ENCODE measurements at regions not wholly inside any gene's neighbourhood (a gene's known extent, or its start where the extent isn't known, plus 50 kb on each side); places are given as distances from the start of the nearest gene placed in this dataset.
"Not testable (repeated sequence)": the region's sequence is repeated elsewhere in the genome, so short reads cannot be mapped to it uniquely, and the experiment has no call there.

- DNase-seq = no peak
These were observed 1453.9 kb upstream of the B3GALT2 start for GRCh38 chr1:194640322-194640721.

DNA sequence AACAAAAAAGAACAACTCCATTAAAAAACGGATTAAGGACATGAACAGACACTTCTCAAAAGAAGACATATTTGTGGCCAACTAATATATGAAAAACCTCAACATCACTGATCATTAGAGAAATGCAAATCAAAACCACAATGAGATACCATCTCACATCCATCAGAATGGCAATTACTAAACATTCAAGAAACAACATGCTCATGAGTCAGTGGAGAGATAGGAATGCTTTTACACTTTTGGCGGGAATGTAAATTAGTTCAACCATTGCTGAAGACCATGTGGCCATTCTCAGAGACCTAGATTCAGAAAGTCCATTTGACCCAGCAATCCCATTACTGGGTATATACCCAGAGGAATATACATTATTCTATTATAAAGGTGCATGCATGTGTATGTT, 1442.6 kb upstream of the B3GALT2 start:
- DNase-seq = peak; percentile 5

GRCh38 chr1:194624833-194625232, 1438.4 kb upstream of the B3GALT2 start:
- DNase-seq = no peak

DNA sequence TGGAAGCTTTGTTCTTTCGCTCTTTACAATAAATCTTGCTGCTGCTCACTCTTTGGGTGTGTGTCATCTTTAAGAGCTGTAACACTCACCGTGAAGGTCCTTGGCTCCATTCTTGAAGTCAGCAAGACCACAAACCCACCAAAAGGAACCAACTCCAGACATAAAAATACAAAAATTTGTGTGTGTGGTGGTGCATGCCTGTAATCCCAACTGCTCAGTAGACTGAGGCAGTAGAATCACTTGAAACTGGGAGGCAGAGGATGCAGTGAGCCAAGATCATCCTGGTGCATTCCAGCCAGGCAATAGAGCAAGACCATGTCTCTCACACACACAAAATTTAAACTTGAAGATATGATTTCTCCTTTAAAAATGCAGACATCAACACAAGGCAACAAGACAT, 1431.7 kb upstream of the B3GALT2 start:
- no peak for DNase-seq

DNA sequence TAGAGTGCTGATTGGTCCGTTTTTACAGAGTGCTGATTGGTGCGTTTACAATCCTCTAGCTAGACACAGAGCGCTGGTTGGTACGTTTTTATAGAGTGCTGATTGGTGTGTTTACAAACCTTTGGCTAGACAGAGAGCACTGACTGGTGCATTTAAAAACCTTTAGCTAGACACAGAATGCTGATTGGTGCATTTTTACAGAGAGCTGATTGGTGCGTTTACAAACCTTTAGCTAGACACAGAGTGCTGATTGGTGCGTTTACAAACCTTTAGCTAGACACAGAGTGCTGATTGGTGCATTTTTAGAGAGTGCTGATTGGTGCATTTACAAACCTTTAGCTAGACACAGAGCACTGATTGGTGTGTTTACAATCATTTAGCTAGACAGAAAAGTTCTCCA, 1430.9 kb upstream of the B3GALT2 start:
- DNase-seq = not testable (repeated sequence)

- no peak for DNase-seq
These were observed 1430.4 kb upstream of the B3GALT2 start for GRCh38 chr1:194616835-194617234.

GRCh38 chr1:194602184-194602583, 1415.8 kb upstream of the B3GALT2 start:
- DNase-seq = no peak

DNA sequence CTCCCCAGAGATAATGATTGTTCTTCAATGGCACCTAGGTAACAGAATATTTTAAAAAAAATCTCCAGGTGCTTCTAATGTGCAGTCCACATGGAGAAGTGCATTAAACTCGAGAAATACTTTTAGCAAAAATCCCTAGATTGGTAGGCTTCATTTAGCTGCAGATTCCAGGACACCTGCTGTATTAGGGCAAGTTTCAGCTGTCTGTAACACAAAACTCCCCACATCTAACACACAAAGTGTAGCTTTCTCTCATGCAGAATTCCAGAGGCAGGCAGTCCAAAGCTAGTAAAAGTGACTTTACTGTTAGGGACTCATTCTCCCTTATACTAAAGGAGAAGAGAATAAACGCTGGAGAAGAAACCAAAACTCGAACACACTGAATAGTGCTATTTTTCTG, 1414.3 kb upstream of the B3GALT2 start:
- no peak for DNase-seq

- no peak for DNase-seq
These were observed 1411.7 kb upstream of the B3GALT2 start for GRCh38 chr1:194598098-194598497.

GRCh38 chr1:194586302-194586701, 1399.9 kb upstream of the B3GALT2 start:
- DNase-seq = peak; percentile 2

GRCh38 chr1:194584052-194584451, 1397.6 kb upstream of the B3GALT2 start:
- no peak for DNase-seq

GRCh38 chr1:194570476-194570875, 1384.1 kb upstream of the B3GALT2 start:
- peak; percentile 31 for DNase-seq

- peak; percentile 22 for DNase-seq
These were observed 1382.2 kb upstream of the B3GALT2 start for GRCh38 chr1:194568610-194569009.

- no peak for DNase-seq
These were observed 1361.7 kb upstream of the B3GALT2 start for GRCh38 chr1:194548071-194548470.

- no peak for DNase-seq
These were observed 1357.6 kb upstream of the B3GALT2 start for GRCh38 chr1:194544012-194544411.

DNA sequence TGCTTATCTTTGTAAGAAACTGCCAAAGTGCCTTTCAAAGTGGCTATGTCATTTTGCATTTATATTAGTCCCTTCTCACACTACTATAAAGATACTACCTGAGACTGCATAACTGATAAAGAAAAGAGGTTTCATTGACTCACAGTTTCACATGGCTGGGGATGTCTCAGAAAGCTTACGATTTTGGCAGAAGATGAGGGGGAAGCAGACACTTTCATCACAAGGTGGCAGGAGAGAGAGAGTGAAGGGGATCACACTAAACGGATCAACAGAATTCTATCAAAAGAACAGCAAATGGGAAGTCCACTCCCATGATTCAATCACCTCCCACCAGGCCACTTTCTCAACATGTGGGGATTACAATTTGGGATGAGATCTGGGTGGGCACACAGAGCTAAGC, 1352.0 kb upstream of the B3GALT2 start:
- no peak for DNase-seq

DNA sequence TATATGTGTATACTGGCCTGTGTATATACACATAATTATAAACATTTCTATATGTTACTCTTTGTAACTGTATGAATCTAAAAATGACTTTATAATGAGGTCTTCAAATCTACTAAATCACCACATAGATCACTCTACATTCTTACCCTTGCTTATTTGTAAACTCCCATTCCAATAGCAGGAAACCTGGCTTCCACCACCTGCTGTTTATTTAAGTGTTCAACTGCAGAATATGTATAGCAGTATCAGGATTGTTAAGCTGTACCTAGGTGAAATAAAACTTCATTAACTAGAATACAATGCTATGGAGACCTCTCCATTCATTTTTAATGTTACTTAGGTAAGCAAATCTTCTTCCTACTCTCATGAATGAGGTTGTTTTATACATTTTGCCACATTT, 1351.1 kb upstream of the B3GALT2 start:
- no peak for DNase-seq

DNA sequence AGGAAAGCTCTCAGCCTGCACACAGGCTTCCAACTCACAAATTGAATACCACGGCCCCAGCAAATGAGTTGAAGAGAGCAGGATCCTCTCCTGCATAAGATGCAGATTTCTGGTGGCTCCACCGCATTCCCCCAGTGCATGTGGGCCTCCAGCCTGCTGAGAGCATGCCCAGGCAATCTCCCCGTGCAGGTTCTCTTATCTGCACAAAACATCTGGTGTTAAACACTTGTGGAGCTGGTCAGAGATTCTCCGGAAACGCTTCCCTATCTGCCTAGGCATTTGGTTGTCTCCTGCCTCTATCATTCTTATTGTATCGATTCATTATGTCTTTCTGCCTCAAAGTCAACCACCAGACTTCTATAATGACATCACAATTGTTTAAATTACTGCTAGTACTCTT, 1349.0 kb upstream of the B3GALT2 start:
- no peak for DNase-seq

- DNase-seq = no peak
These were observed 1348.4 kb upstream of the B3GALT2 start for GRCh38 chr1:194534784-194535183.

DNA sequence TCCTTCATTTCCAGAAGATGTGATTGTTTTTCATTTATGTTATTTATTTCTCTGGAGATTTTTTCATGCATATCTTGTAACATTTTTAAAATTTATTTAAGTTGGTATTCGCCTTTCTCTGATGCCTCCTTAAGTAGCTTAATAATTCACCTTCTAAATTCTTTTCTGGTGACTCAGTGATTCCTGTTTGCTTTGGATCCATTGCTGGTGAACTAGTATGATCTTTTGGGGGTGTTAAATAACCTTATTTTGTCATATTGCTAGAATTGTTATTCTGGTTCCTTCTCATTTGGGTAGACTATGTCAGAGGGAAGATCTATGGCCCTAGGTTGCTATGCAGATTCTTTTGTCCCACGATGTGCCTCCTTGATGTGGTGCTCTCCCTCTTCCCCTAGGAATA, 1347.2 kb upstream of the B3GALT2 start:
- no peak for DNase-seq

DNA sequence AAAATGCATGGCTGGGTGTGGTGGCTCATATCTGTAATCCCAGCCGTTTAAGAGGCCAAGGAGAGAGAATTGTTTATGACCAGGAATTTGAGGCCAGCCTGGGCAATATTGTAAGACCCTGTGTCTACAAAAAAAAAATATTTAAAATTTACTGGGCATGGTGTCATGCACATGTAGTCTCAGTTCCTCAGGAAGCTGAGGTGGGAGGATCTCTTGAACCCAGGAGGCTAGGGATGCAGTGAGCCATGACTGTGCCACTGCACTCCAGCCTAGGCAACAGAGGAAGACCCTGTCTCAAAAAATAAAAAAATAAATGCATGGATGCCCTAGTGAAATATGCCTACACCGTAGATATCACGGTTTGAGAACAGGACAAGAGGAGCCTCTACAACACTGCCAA, 1331.2 kb upstream of the B3GALT2 start:
- DNase-seq = no peak

- no peak for DNase-seq
These were observed 1329.5 kb upstream of the B3GALT2 start for GRCh38 chr1:194515916-194516315.

GRCh38 chr1:194512957-194513356, 1326.5 kb upstream of the B3GALT2 start:
- peak; percentile 5 for DNase-seq

- DNase-seq = no peak
These were observed 1325.9 kb upstream of the B3GALT2 start for GRCh38 chr1:194512345-194512744.

DNA sequence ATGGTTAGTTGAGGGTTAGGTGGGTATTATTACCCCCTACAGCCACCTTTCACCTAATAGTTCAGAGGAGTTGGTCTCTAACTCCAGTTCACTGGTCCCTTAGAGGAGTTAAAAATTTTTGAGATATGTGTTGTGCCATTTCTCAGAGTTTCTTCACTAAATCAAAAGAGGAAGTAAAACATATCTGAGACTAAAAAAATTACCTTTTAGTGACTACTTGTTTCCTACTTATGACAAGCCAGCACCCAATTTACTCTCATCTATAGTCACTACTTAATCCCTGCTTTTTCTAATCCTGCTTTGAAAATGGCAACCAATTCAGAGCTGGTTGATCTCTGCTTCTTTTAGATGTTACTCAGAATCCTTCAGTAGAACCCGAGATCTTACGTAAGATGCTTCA, 1316.8 kb upstream of the B3GALT2 start:
- no peak for DNase-seq

DNA sequence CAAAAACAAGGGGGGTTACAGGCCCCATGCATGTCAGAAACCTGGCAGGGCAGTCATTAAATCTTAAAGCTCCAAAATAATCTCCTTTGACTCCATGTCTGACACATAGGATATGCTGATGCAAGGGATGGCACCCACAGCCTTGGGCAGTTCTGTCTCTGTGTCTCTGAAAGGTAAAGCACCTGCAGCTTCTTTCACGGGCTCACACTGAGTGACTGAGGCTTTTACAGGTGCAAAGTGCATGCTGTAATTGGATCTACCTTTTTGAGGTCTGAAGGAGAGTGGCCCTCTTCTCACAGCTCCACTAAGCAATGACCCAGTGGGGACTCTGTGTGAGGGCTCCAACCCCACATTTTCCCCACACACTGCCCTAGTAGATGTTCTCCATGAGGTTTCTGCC, 1309.0 kb upstream of the B3GALT2 start:
- DNase-seq = no peak
